Superior temporal gyrus (tissue), 1 donor: ENCODE measurements at regions not wholly inside any gene's neighbourhood (a gene's known extent, or its start where the extent isn't known, plus 50 kb on each side); places are given as distances from the start of the nearest gene placed in this dataset.

Experiments used
- DNase-seq: peaks from one replicate; pipeline ENCODE4 v3.0.0-alpha.2; 2016; ENCODE audit errors: extremely low spot score

DNA sequence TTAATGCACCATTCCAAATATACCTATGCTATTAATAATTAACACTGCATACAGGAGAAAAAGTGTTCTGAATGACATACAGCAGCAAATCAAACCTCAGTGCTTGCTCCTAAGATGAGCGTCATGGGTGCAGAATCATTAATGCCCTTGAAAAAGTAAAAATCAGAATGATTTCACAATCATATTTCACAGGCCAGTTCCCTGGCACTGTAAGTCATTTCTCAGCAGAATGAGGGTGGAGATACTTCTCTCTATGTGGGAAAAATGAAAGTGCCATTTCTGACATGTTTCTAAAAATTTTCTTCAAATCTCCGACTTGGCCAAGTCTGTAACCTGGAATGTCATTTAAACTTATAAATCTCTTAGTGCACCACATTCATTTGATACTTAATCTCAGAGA, 549.8 kb upstream of the AGTR1 start:
- DNase-seq, result no peak

DNA sequence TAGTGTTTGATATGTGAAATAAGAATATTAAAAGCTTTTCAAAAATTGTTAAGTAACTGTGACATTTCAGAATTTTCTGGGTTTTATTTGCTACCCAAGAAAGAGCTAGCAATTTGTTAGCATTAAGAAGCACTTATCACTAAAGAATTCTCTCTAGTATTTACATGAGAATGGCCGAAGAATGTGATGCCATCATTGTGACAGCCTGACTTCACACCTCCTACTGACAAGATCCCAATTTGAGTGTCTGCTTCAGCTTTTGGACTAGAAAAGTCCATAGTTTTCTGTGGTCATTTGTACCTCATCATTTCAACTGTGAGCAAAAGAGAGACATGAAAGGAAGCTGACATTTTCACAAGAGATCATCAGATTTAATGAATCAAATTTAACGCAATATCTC, 548.1 kb upstream of the AGTR1 start:
- DNase-seq, result no peak

DNA sequence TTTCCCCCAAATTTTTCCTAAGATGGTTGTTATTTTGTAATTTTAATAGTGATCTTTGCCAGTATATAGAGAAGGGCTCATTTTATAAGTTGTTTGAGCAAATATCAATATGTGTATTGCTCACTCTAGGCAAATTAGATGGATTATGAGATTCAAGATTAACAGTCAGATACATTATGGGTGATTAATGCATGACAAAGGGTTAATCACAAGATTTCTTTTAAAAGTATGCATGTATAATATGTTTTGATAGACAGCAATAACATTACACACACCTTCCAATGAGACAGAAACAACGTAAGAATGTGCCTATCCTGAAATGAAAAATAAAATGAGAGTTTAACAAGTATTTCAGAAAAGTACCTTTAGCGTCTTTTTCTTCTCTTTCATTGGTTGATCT, 547.6 kb upstream of the AGTR1 start:
- DNase-seq, result no peak

DNA sequence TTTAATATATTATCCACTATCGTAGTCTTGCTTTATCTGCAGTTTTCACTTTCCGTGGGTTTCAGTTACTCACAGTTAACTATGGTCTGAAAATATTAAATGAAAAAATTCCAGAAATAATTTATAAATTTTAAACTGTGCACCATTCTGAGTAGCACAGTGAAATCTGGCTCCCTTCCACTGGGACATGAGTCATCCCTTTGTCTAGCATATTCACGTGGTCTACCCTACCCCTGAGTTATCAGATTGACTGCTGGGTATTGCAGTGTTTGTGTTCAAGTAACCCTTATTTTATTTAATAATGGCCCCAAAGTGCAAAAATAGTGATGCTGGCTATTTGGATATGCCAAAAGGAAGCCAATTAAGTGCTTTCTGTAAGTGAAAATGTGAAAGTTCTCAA, 539.5 kb upstream of the AGTR1 start:
- peak; percentile 86 for DNase-seq

DNA sequence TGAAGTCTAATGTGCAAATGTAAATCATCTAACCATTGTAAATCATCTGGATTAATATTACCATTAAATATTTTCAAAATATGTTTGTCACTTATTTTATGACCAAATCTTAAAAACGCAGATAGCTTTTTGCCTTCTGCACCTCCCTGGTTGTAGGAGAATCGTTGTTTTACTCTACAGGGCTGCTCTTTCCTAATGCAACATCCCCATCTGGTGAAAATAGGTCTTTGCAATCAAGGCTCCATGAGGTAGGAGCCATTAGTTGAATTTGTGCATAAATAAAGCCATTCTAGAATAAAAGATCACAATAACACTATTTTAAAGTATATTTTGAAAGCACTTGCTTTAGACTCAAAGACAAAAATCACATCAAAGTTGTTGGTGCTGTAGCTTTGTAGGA, 535.6 kb upstream of the AGTR1 start:
- no peak for DNase-seq

DNA sequence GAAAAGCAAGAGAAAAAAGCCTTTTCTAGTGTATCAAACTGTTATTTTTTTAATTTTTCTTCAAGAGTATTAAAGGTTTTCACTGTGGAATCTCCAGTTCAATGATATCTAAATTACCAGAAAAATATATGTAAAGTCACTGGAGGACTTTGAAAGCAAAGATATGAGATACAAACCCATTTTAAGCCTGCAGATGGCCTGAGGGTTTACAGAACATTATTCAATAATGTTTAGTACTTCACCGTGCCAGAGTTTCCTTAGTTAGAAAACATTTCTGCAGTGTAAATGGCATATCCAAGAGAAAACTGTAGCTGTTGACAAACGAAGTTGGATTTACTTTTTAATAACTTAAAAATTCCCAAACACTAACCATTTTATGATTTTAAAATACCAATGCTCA, 529.4 kb upstream of the AGTR1 start:
- DNase-seq, result no peak

DNA sequence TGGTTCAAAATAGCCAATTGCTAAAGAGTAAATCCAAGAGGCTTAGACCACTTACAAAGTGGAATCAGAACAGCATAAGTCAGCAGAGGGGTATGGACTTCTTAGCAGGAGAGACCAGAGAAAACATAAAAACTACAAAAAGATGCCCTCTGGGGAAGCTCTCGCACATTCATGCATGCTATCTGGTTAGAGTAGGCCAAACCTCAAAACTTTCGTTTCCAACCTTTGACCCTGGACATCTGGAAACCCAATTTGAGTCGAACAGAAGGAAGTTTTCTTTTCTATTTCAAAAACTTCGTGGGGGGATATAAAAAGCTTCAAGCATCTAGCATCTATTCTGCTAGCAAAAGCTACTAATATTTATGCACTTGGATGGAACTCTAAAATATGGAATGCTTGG, 523.9 kb upstream of the AGTR1 start:
- no peak for DNase-seq

DNA sequence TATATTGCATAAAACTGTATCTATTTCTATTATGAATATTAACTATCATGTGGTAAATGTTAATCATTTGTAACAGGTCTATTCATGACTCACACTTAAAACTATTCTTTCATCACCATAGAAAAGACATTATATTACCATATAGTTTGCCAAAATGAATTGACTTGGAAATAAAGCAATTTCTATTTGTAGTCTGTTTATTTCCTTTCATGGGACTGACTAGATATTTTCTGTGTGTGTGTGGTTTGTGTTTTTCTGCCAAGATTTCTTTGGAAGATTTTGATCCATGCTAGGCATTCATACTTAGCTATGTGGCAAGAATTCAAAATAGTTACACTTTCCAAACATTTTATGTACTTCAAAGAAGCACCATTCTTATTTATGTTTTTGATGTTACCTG, 522.5 kb upstream of the AGTR1 start:
- no peak for DNase-seq

DNA sequence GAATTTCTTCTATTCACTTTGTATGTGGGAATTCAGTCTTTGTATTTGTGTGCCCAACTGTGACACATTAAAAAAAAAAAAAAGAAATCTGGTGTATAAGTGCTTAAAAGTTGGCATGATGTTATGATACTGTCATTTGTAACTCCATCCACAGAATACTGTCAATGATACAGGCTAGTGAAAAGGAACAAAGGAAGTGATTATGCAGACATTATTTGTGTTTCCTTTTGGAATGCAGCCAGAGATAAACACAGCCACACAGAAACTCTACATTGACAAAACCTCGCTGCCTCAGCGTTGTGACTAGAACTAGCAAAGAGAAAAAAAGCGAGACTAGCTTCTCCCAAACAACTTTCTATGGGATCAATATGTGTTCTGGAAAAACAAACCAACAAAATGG, 519.2 kb upstream of the AGTR1 start:
- peak; percentile 75 for DNase-seq

DNA sequence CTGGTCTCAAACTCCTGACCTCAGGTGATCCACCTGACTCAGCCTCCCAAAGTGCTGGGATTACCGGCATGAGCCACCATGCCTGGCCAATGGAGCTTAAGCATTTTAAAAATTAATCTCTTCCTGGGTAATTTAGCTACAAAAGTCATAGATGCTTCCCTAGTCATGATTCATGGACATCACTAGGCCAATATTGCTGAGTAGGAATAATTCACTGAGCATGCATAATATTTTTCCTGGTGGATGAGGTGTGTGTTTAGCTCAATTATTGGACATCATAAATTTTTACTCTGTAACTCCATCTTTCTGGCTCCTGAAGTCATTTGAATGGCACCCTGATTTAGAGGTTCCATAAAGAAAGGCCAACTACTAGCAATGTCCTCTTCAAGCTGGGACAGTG, 512.9 kb upstream of the AGTR1 start:
- no peak for DNase-seq

DNA sequence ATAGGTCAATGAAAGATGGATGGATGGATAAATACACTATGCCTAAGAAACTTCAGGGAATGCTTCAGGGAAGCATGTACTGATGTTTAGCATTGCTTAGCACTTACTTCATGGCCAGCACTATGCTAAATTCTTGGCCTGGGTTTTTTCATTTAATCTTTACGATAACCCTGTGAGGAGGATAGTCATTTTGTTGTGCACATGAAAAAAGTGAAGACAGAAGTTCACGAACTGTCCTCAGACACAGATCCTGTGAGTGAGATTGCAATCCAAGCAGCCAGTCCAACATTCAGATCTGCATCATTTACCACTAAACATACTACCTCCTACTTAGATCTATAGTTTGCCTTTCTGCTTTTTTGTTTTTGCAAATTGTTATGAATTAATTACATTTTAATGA, 510.8 kb upstream of the AGTR1 start:
- DNase-seq, result no peak

DNA sequence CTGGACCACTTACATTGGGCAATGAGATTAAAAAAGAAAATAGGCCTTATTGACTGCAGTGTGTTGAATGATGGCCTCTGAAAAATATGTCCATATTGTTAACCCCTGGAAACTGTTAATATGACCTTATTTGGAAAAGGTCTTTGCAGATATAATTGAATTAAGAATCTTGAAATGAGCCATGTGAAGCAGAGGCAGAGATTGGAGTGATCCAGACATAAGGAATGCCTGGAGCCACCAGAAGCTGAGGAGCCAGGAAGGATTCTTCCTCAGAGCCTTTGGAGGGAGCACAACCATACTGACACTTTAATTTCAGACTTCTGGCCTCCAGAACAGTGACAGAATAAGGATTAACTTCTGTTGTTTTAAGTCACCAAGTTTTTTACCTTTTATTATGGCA, 510.4 kb upstream of the AGTR1 start:
- DNase-seq, result no peak

DNA sequence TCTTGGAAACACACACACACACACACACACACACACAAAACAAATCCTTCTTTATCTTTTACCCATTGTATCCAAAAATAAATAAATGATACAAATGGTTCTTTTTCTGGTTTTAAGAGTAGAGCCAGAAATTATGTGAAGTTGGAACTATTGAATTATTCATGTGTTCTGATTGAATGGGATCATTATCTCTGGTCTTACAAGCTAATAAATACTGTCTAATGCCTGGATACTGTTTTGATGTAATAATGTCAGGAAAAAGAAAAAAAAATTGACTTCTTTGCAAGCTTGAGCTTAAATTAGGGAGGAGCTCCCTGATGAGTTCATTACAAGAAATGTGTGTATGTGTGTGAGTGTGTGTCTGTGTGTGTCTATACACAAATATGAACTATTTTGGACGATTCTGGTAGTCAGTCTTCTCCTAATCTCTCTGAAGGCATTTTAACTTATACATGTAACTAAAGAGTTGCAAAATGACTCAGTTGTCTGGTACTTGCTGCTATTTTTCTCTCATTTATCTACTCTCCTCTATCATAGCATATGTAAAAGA, 507.2 kb upstream of the AGTR1 start:
- DNase-seq, result peak; percentile 94

DNA sequence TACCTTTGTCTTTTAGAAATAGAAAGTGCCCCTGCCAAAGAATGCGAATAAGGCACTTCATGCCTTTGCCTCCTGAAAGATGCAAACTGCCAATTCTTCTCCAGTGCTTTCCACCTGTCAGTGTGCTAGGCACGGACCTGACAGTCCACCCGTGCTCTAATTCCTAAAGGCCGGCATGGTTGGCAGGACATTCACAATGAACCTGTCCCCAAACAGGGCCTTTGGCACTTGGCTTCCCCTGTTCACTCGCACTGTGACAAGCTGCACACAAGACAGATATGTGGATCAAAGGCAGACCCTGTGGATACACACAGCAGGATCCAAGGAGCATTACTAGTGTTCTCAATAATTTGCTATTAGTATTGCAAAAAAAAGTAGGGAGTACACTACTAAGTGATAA, 505.7 kb upstream of the AGTR1 start:
- no peak for DNase-seq

DNA sequence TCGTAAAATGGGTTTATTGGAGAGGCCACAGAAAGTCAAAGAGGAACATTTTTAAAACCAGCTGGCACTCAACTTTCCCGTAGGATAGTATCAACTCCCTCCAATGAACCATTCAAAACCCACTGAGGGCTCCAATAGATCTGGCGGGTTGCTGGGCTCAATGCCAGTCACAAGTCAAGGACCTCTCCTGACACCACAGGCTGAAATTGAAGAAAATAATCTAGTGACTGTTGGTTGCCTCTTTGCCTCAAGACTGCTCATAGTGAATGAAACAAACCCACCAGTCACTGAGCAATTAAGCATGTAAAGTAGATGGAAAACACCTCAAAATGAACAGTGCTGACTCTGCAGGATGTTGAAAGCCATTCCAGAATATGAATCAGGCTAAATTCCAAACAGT, 500.6 kb upstream of the AGTR1 start:
- DNase-seq, result no peak

DNA sequence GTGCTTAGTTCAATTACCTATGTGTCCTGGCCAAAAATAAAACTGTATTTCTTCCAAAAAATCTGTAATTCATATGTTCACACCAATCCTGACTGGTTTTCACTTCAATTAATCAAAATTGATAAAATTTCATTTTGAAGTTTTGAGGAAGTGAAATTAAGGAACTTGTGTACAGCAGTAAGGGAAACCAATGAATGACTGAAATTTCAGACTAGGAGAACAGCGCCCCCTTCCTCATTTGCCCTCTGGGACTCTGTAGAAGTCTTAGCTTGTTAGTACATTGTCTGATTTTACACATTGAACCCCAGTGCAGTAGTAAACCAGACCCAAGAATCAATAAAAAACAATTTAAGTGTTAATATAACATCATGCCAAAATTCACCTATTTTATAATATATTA, 495.3 kb upstream of the AGTR1 start:
- DNase-seq, result no peak

DNA sequence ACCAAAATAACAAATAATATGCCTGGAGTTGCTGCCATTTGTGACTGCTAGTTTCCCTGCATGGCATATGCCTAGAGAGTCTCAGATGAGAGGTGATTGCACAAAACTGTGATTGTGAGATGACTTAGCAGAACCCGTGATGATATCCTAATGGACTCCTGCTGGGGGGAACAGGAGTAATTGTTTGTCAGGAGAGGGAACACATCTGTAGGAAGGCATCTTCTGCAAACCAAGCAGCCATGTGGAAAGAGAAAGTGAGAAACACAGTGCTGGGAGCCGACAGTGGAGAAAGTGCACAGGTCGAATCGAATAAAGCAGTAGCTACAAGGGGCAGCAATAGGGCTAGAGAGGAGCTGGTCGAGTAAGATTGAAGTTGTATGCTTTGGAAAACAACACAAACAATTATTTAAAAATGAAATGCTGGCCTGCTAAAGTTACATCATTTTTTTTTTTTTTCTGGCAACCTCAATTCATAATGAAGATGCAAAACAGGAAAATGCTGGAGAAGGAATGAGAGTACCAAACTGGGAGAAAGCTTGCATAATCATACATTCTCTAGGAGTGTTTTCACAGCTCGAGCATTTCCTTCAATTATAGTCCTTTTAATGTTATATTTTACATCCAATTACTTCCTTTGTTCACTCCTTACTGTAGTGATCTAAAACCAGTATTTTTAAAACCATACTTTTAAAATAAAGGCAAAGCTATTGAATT, 494.2 kb upstream of the AGTR1 start:
- DNase-seq, result peak; percentile 27

DNA sequence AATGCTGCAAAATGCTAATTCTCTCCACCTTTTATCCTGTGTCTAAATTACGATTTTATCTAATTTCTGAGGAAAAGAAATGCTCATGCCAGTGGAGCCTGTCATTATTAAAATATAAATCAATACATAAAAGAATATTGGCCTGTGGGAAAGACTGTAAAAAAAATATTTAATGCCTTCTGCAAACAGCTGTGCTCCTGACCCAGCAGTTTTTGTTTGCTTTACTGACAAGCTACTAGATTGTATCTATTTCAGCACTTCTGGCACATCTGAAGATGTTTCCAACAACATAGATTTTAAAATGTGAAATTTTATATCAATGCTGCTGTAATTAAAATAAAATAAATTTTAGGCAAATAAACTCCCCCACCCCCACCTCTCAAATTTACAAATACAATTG, 493.6 kb upstream of the AGTR1 start:
- DNase-seq, result no peak

DNA sequence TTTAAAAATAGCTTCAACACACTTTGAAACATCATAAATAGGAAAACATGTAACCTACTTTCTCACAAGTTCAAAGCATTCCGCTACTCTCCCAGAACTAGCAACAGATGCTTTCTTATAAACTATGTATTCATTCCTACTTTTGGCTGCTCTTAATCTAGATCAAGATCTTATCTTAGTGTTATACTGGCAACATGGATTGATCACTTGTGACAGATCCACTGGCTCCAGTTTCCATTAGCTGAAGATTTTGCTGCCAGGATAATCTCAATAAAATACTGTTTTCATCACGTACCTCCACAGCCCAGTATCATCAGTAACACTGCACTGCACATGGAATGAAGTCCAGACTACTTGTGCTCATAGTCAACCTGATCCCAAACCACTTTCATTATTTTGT, 491.7 kb upstream of the AGTR1 start:
- DNase-seq, result no peak

DNA sequence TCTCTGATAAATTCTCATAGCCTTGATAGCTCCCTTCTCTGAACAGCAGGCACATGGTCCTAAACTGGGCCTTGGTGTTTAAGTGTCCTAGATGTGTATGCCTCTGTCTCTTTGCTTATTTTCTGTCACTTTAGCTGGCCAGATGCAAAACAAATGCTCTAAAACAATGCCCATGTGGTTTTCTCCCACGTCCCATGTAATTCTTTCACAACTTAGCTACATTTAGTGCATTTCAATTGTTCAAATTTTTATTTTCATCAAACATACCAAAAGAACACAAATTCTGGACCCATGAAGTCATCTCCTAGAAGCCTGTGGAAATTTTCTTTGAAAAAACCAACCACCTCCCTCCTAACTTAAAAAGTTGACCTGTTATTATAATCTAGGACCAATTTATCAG, 491.3 kb upstream of the AGTR1 start:
- no peak for DNase-seq

DNA sequence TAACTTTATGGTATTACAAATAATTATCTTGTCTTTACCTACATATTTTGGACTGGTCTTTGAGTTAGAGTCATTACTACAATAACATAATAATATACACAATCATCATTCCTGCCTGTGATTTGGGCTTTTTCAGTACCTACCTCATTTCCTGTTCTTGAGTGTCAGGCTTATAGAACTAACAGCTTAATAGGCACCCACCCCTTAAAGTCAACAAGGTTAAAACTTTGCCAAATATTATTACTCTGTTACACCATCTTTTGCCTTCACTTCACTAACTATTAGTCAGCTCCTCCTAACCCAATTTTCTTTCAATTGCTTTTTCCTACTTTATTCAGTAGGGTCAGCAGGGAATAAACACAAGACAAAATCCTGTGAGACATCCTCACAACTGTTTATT, 488.7 kb upstream of the AGTR1 start:
- DNase-seq, result no peak

DNA sequence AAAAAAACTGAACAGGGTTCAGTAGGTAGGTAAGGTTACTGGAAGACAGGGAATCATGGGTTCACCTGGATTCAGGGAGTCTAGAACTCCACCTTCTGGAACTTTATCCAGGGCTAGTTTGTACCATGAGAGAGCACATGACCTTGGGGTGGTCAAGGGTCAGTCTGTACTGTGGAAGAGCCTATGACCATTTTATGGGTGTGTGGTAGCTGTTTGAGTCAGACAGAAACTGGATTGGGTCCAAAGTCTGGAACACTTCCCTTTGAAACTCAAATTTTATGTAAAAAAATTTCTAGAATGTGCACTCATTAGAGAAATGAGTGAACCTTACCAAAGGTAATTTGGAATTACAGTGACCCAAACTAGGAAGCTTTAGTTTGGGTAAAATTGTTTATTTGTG, 486.0 kb upstream of the AGTR1 start:
- no peak for DNase-seq

DNA sequence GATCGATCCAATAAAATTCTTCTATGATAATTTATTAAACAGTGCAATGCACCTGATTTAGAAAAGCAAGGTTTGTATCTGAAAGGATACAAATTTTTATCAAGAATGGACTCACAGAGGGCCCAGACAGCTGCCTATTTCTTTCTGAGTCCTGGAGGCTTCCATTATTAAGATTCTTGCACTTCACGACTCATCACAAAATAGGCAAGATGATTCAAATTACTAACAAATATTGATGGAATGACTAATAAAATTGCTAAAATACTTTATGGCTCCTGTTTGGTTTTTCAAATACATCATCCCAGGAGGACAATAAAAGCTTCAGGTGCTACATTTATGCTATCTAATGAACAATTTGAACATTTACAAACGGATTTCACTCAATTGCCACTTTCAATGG, 483.0 kb upstream of the AGTR1 start:
- no peak for DNase-seq

DNA sequence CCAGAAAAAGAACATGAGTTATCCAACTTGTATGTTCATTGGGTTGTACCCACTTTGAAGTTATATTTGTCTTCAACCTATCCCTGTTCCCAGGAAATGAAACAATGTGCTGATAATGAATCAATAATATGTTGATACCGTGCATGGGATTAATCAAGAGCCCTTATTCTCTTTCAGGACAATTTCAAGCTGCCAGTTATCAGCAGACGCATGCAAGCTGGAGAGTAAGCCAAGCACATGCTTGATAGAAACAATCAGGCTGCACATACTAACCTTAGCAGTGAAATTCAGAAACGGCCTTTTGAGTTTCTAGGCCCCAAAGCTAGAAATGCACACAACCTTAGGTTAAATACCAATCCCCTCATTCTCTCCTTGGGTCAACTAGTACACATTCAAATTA, 480.4 kb upstream of the AGTR1 start:
- DNase-seq, result no peak
